ENCODE measurements at regions not wholly inside any gene's neighbourhood (a gene's known extent, or its start where the extent isn't known, plus 50 kb on each side); places are given as distances from the start of the nearest gene placed in this dataset.

DNA sequence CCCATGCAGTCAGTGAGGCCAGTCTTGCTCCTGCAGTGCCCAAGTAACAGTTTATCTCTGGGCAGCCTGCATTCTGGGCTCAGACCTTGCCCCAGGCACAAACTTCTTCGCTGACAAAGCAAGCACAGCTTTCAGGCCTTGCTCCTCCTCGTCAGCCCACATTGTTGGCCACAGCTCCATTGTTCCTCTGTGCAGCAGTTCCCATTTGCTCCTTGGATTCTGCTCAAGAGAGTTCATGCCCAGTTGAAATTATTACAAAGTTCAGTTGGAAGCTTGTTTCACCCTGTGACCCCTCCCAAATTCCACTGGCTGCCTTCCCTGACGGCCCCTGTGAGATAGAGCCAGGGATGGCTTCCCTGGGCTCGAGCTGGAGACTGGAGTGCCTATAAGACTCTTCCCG, 163.4 kb upstream of the DDHD1 start:
- Histone ChIP-seq H3K4ac (ENCODE audit: low read depth, low read length) (no peak overlapping the region), H3K14ac (ENCODE audit: insufficient read depth, low read length) (no peak overlapping the region), H4K91ac (ENCODE audit: insufficient read length, low read depth, low read length) (no peak overlapping the region), H2BK20ac (ENCODE audit: low read depth, low read length, poor library complexity, severe bottlenecking) (no peak overlapping the region), H2BK12ac (ENCODE audit: insufficient read length, low read depth, low read length) (no peak overlapping the region), H3K23me2 (ENCODE audit: insufficient read length, low read depth, low read length, poor library complexity, severe bottlenecking) (no peaks in the 10 kb centered on the region), H2BK15ac (ENCODE audit: low read depth, low read length) (no peak overlapping the region), H3K56ac (ENCODE audit: insufficient read length, low read depth, low read length) (no peak overlapping the region), H3K18ac (ENCODE audit: insufficient read length, low read depth, low read length) (no peak overlapping the region), H3K79me2 (ENCODE audit: insufficient read depth, low read length) (no peaks in the 10 kb centered on the region), H3K79me1 (ENCODE audit: insufficient read depth, low read depth, low read length, poor library complexity, severe bottlenecking) (no peaks in the 10 kb centered on the region), H2AK5ac (ENCODE audit: insufficient read length, low read length) (no peak overlapping the region), H3K9ac (ENCODE audit: extremely low read depth, insufficient read length, low read length) (no peak overlapping the region), H3K27me3 (ENCODE audit: insufficient read depth, low read length) (no peaks in the 10 kb centered on the region), H3T11ph (ENCODE audit: low read length) (no peak overlapping the region), H3K4me2 (ENCODE audit: insufficient read depth, insufficient read length, low read length) (no peak overlapping the region), H3K4me1 (ENCODE audit: insufficient read depth, low read length) (no peaks in the 10 kb centered on the region), H4K5ac (ENCODE audit: insufficient read length, low read depth, low read length) (no peak overlapping the region), H2AFZ (ENCODE audit: low read length) (no peak overlapping the region), H3K9me3 (ENCODE audit: control insufficient read depth, low read depth, low read length) (peaks cover 14% of the 10 kb centered on the region), H4K8ac (replicated peaks; ENCODE audit: insufficient read length, low read depth, low read length) (no peak overlapping the region), H3K23ac (ENCODE audit: insufficient read length, low read depth, low read length) (no peak overlapping the region), H3K27ac (ENCODE audit: insufficient read length, low read depth, low read length) (no peak overlapping the region), H2BK120ac (ENCODE audit: low read depth, low read length, poor library complexity, severe bottlenecking) (no peak overlapping the region), H2BK5ac (ENCODE audit: insufficient read length, low read length) (no peak overlapping the region), H4K20me1 (ENCODE audit: control insufficient read depth, insufficient read depth, insufficient read length) (no peaks in the 10 kb centered on the region)
- TF ChIP-seq, protein P1, sequence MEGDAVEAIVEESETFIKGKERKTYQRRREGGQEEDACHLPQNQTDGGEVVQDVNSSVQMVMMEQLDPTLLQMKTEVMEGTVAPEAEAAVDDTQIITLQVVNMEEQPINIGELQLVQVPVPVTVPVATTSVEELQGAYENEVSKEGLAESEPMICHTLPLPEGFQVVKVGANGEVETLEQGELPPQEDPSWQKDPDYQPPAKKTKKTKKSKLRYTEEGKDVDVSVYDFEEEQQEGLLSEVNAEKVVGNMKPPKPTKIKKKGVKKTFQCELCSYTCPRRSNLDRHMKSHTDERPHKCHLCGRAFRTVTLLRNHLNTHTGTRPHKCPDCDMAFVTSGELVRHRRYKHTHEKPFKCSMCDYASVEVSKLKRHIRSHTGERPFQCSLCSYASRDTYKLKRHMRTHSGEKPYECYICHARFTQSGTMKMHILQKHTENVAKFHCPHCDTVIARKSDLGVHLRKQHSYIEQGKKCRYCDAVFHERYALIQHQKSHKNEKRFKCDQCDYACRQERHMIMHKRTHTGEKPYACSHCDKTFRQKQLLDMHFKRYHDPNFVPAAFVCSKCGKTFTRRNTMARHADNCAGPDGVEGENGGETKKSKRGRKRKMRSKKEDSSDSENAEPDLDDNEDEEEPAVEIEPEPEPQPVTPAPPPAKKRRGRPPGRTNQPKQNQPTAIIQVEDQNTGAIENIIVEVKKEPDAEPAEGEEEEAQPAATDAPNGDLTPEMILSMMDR (conservative IDR thresholded peaks at IDR 0.05) = no peak
- no peaks in the 10 kb centered on the region for H3K4me1 Mint-ChIP-seq
- H3K36me3 Mint-ChIP-seq (ENCODE audit: insufficient read depth in 1 of 3, low read depth in 3 of 3) = peaks cover 20 to 55% (median 33%) of the 10 kb centered on the region in 3 experiments
- no peak for DNase-seq
- WGBS (ENCODE audit: extremely low coverage, insufficient read length, low lambda C conversion rate) = no CpG with 5 or more reads among the region's 5 CpGs
- H3K9me3 Mint-ChIP-seq = peaks cover 46% of the 10 kb centered on the region in 2 experiments
- H3K4me3 Mint-ChIP-seq = no peak overlapping the region
- H3K27me3 Mint-ChIP-seq (ENCODE audit: low read depth) = no peaks in the 10 kb centered on the region
- no peak overlapping the region for H3K27ac Mint-ChIP-seq
